Kidney (tissue), 13 donors: ENCODE measurements at regions not wholly inside any gene's neighbourhood (a gene's known extent, or its start where the extent isn't known, plus 50 kb on each side); places are given as distances from the start of the nearest gene placed in this dataset.

Experiments used
- DNase-seq, 5 donors: peaks; one replicate each; pipeline ENCODE4 v3.0.0-alpha.2; 2013 to 2020
- FAIRE-seq: peaks from 2 replicates; lab custom pipeline; 2012; peaks lifted over from hg19 to GRCh38; lab: Jason Lieb, UNC
- H3K27ac ChIP-seq, 2 donors: one replicate each; pipeline ENCODE4 v1.7.0; 2013; ENCODE audit warnings: low read depth in 2 of 2, low read length in 2 of 2, inconsistent platforms in 1 of 2
- H3K27me3 ChIP-seq: one replicate; pipeline ENCODE4 v1.7.1; 2013; ENCODE audit warnings: low read length, inconsistent platforms; ENCODE audit not compliant: control insufficient read depth, insufficient read depth
- H3K36me3 ChIP-seq, 3 donors: one replicate each; pipeline versions ENCODE4 v1.7.0 to v1.7.1; 2013; ENCODE audit warnings: low read length in 3 of 3, control low read depth in 1 of 3, inconsistent platforms in 1 of 3; ENCODE audit not compliant: insufficient read depth in 3 of 3, control insufficient read depth in 2 of 3
- H3K4me1 ChIP-seq, 3 donors: one replicate each; pipeline versions ENCODE4 v1.7.0 to v1.7.1; 2013; ENCODE audit warnings: low read length in 3 of 3, inconsistent platforms in 1 of 3, low read depth in 1 of 3; ENCODE audit not compliant: control insufficient read depth in 2 of 3, insufficient read depth in 2 of 3
- H3K4me3 ChIP-seq, 3 donors: one replicate each; pipeline versions ENCODE4 v1.7.0 to v1.8.1; 2013; ENCODE audit warnings: low read length in 3 of 3, control low read depth in 1 of 3, inconsistent platforms in 1 of 3
- H3K9ac ChIP-seq, 3 donors: one replicate each; pipeline versions ENCODE4 v1.7.0 to v1.7.1; 2013; ENCODE audit warnings: low read length in 3 of 3, control low read depth in 1 of 3, inconsistent platforms in 1 of 3
- H3K9me3 ChIP-seq, 3 donors: one replicate each; pipeline versions ENCODE4 v1.7.0 to v1.7.1; 2013; ENCODE audit warnings: low read length in 3 of 3, control low read depth in 1 of 3, inconsistent platforms in 1 of 3; ENCODE audit not compliant: control insufficient read depth in 2 of 3, insufficient read depth in 1 of 3
- intact Hi-C: fragments of 100-400 bp; cut with DNase I; formaldehyde crosslinking; loops from one replicate; pipeline ENCODE4 v1.11.1; 2022
- TF ChIP-seq, protein P1 (sequence below): IDR thresholded peaks from 3 replicates; pipeline ENCODE4 v1.5.1; 2012; ENCODE audit warnings: mild to moderate bottlenecking, moderate library complexity, borderline replicate concordance; ENCODE audit not compliant: insufficient read depth; ENCODE audit errors: extremely low read depth
- donor health status: control.
- donor health status: control.
- donor health status: control.
- donor health status: control.
- donor health status: control.
- donor health status: DM: yes; HTN: yes; CAD: no.
- donor health status: Normal renal cell carcinoma (clear cell type).

DNA sequence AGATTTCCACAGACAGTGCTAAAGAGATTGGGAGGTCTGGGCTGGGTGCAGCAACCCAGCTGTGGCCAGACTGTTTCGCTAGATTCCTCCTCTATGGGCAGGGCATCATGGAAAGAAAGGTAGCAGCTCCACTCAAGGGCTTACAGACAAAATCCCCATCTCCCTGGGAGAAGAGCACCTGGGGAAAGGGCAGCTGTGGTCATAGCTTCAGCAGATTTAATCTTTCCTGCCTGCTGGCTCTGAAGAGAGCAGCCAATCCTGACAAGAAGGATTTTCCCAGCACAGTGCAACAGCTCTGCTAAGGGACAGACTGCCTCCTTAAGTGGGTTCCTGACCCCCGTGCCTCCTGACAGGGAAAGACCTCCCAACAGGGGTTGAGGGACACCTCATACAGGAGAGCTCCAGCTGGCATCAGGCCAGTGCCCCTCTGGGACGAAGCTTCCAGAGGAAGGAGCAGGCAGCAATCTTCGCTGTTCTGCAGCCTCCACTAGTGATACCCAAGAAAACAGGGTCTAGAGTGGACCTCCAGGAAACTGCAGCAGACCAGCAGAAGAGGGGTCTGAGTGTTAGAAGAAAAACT is 1379.3 kb upstream of the ACO1 start:
- DNase-seq (no peak), FAIRE-seq (no peak)
- H3K27ac ChIP-seq = no peak overlapping the region
- no peaks in the 10 kb centered on the region for H3K9me3 ChIP-seq
- H3K36me3 ChIP-seq = no peaks in the 10 kb centered on the region
- intact Hi-C loops = no loop called here
- no peak overlapping the region for H3K4me3 ChIP-seq
- TF ChIP-seq, protein P1, sequence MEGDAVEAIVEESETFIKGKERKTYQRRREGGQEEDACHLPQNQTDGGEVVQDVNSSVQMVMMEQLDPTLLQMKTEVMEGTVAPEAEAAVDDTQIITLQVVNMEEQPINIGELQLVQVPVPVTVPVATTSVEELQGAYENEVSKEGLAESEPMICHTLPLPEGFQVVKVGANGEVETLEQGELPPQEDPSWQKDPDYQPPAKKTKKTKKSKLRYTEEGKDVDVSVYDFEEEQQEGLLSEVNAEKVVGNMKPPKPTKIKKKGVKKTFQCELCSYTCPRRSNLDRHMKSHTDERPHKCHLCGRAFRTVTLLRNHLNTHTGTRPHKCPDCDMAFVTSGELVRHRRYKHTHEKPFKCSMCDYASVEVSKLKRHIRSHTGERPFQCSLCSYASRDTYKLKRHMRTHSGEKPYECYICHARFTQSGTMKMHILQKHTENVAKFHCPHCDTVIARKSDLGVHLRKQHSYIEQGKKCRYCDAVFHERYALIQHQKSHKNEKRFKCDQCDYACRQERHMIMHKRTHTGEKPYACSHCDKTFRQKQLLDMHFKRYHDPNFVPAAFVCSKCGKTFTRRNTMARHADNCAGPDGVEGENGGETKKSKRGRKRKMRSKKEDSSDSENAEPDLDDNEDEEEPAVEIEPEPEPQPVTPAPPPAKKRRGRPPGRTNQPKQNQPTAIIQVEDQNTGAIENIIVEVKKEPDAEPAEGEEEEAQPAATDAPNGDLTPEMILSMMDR = no peak
- H3K4me1 ChIP-seq = no peaks in the 10 kb centered on the region
- no peaks in the 10 kb centered on the region for H3K27me3 ChIP-seq
- H3K9ac ChIP-seq = no peak overlapping the region

DNA sequence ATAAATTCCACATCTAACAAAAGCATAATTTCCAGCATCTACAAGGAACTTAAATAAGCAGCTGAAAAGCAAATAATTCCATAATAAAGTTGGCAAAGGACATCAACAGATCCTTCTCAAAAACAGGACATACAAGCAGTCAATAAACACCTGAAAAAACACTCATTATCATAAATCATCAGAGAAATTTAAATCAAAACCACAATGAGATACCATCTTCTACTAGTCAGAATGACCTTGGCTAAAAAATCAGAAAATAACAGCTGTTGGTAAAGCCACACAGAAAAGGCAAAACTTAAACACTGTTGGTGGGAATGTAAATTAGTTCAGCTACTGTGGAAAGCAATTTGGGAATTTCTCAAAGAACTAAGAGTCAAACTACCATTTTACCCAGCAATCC is 1371.1 kb upstream of the ACO1 start:
- H3K27me3 ChIP-seq = no peaks in the 10 kb centered on the region
- H3K4me3 ChIP-seq = no peak overlapping the region

DNA sequence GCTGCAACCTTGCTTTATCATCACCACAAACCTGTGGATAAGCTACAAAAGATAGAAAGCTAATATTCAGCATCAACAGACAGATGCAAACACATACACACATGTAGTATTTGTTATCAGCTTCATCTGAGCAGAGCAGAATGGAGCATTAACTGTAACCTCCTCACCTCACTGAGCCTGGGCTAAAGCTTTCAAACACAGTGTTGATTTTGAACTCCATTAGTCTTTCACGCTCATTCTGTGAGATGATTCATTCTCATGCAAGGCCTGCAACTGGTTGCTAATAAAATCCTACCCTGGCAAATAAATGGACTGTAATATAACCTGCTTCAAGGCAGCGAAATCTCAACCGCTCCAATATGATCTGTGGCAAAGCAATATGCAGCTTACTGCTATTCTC is 1360.6 kb upstream of the ACO1 start:
- no peaks in the 10 kb centered on the region for H3K27me3 ChIP-seq
- DNase-seq (no peak), FAIRE-seq (no peak)
- no peak overlapping the region for H3K4me3 ChIP-seq
- H3K27ac ChIP-seq = no peak overlapping the region
- H3K36me3 ChIP-seq = no peaks in the 10 kb centered on the region
- H3K9me3 ChIP-seq = no peaks in the 10 kb centered on the region
- TF ChIP-seq, protein P1 = no peak
- intact Hi-C loops = no loop called here
- H3K4me1 ChIP-seq = no peaks in the 10 kb centered on the region
- H3K9ac ChIP-seq = no peak overlapping the region

More for the DNA sequence above, 1371.1 kb upstream of the ACO1 start:
- TF ChIP-seq, protein P1 = no peak
- DNase-seq (no peak), FAIRE-seq (no peak)
- no peak overlapping the region for H3K27ac ChIP-seq
- no peak overlapping the region for H3K9ac ChIP-seq
- no peaks in the 10 kb centered on the region for H3K36me3 ChIP-seq
- no peaks in the 10 kb centered on the region for H3K9me3 ChIP-seq
- H3K4me1 ChIP-seq = no peaks in the 10 kb centered on the region
- intact Hi-C loops = no loop called here

DNA sequence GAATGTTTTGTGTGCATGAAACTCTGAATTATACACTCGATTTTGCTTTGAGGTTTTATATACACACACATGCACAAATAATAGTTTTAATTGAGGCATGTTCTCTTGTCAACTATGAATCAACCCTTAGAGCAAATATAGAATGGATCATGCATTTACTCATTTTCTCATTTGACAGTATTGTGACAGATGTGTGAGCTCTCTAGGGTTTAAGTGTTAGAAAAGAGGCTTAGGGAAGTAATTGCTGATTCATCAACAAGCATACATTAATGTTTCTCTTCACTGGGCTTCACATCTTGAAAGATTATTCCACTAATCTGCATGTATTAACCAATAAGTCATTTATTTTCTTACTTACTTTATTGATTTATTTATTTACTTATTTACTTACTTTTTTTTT is 1356.8 kb upstream of the ACO1 start:
- H3K9me3 ChIP-seq = no peaks in the 10 kb centered on the region
- H3K4me1 ChIP-seq = no peaks in the 10 kb centered on the region
- H3K4me3 ChIP-seq = no peak overlapping the region
- H3K9ac ChIP-seq = no peak overlapping the region
- TF ChIP-seq, protein P1 = no peak
- H3K27ac ChIP-seq = no peak overlapping the region
- intact Hi-C loops = no loop called here
- H3K36me3 ChIP-seq = no peaks in the 10 kb centered on the region
- no peaks in the 10 kb centered on the region for H3K27me3 ChIP-seq
- no peak for FAIRE-seq
- no peak for DNase-seq
